Activated T-cell treated with anti-CD3 and anti-CD28 coated beads, Interleukin-2, amount 50 U/mL, for 4 hours (primary cell): ENCODE measurements at regions not wholly inside any gene's neighbourhood (a gene's known extent, or its start where the extent isn't known, plus 50 kb on each side); places are given as distances from the start of the nearest gene placed in this dataset.

Source experiments
- ATAC-seq, 2 donors: fragments of 200-7000 bp; cut with Tn5 transposase; one replicate each; pipeline ENCODE4 v1.10.0; 2021
- DNase-seq: peaks from one replicate; pipeline ENCODE4 v3.0.0-alpha.2; 2020
- H3K27me3 Mint-ChIP-seq: one replicate; pipeline ENCODE4 v1.8.0; 2021; ENCODE audit warnings: low read depth, mixed read lengths
- H3K36me3 Mint-ChIP-seq: one replicate; pipeline ENCODE4 v1.8.0; 2022; ENCODE audit warnings: mixed read lengths; ENCODE audit not compliant: insufficient read depth
- H3K4me1 Mint-ChIP-seq: one replicate; pipeline ENCODE4 v1.8.0; 2021; ENCODE audit warnings: low read depth, mixed read lengths
- H3K4me3 Mint-ChIP-seq: one replicate; pipeline ENCODE4 v1.8.0; 2021; ENCODE audit warnings: mild to moderate bottlenecking, moderate library complexity, mixed read lengths
- H3K9me3 Mint-ChIP-seq: one replicate; pipeline ENCODE4 v1.8.0; 2021; ENCODE audit warnings: mixed read lengths

DNA sequence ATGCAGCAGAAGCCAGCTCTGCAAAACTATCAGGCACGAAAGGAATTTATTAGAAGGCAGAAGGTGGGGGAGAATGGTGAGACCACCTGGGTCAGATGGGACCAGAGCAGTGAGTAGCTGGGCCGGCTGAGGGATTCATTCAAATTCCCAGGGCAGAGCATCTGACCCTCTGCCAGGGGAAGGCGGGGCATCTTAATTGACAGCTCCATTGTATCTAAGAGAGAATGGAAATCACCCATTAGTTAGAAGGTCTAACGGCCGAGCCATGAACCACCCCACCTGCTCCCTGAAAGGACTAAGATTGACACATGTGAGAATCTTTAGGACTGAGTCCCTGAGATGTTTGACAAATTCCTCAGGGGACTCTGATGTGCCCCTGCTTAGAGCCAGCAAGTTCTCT, 83.7 kb downstream of the PHETA1 start:
- Mint-ChIP-seq H3K36me3 (no peaks in the 10 kb centered on the region), H3K4me1 (no peaks in the 10 kb centered on the region), H3K9me3 (peaks cover 11% of the 10 kb centered on the region), H3K27me3 (peaks cover 9% of the 10 kb centered on the region), H3K4me3 (no peak overlapping the region)
- ATAC-seq (no peak), DNase-seq (no peak)

DNA sequence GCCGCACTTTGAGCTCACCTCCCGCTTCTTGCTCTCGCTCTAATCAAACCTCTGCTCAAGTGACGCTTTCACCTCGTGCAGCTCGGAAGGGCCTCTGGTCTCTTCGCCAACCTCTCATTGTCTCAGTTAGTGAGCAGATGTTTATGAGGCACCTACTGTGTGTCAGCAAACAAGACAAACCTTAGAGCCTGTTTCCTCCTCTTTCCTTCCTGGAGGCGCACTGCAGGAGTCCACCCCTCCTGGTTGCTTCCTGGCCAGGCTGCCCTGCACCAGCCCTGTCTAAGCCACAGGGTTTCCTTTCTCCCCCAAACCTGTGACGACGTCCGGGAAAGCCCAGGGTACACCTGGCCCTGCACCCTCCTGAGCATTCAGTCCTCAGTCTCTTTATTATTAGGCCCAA, 84.2 kb downstream of the PHETA1 start:
- peaks cover 9% of the 10 kb centered on the region for H3K27me3 Mint-ChIP-seq
- H3K9me3 Mint-ChIP-seq, result peaks cover 11% of the 10 kb centered on the region
- H3K4me3 Mint-ChIP-seq, result no peak overlapping the region
- H3K4me1 Mint-ChIP-seq, result no peaks in the 10 kb centered on the region
- ATAC-seq (no peak), DNase-seq (no peak)
- no peaks in the 10 kb centered on the region for H3K36me3 Mint-ChIP-seq

DNA sequence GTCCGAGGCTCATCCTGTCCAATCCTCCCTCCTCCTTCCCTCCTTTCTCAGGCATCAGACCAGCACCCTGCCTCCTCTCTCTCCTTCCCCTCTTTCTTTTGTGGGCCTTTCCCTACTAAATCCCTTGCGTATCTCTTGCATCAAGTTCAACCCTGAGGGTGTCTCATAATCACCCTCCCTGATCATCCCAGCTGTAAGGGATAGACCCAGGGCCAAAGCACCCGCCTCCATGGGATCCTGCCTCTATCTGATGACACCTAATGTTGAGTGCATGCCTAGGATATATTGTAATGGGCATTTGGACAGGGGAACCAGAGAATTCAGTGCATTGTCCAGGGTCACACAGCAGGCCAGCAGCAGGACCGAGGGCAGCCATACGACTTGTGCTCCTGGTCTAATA, 84.9 kb downstream of the PHETA1 start:
- peaks cover 9% of the 10 kb centered on the region for H3K27me3 Mint-ChIP-seq
- peaks cover 11% of the 10 kb centered on the region for H3K9me3 Mint-ChIP-seq
- H3K36me3 Mint-ChIP-seq, result no peaks in the 10 kb centered on the region
- ATAC-seq (no peak), DNase-seq (no peak)
- H3K4me3 Mint-ChIP-seq, result no peak overlapping the region
- no peaks in the 10 kb centered on the region for H3K4me1 Mint-ChIP-seq

DNA sequence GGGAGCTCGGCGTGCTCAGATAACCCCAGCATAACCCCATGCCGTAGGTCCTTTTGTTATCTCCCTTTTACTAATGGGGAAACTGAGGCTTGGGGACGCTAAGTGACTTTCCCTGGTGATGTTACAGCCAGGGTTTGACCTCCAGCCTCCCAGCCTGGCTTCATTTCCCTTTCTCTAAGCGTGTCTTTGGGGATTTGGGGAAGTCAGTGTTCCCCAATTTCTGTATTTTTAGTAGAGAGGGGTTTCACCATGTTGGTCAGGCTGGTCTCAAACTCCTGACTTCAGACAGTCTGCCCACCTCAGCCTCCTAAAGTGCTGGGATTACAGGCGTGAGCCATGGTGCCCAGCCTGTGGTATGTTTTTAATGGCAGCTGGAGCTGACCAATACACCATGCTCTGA, 85.4 kb downstream of the PHETA1 start:
- no peaks in the 10 kb centered on the region for H3K4me1 Mint-ChIP-seq
- H3K9me3 Mint-ChIP-seq, result peaks cover 11% of the 10 kb centered on the region
- DNase-seq, result no peak
- H3K36me3 Mint-ChIP-seq, result no peaks in the 10 kb centered on the region
- no peak overlapping the region for H3K4me3 Mint-ChIP-seq
- ATAC-seq, result no peak
- H3K27me3 Mint-ChIP-seq, result peaks cover 9% of the 10 kb centered on the region

DNA sequence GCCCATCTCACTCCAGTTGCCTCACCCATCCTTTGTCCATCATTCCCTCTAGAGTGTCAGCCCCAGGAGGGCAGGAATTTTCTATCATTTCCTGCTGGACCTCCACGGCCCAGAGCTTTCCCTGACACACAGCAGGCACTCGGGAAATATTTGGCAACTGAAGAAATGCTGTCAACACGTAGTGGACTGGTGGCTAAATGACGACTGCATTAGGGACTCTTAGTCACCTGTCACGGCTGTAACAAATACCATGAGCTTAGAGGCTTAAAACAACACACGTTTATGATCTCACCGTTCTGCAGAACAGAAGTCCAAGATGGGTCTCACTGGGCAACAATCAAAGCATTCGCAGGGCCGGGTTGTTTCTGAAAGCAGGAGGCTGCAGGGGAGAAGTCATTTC, 91.3 kb downstream of the PHETA1 start:
- Mint-ChIP-seq H3K9me3 (peaks cover 11% of the 10 kb centered on the region), H3K27me3 (peaks cover 9% of the 10 kb centered on the region), H3K4me3 (no peak overlapping the region), H3K36me3 (no peaks in the 10 kb centered on the region), H3K4me1 (no peaks in the 10 kb centered on the region)
- ATAC-seq (no peak), DNase-seq (no peak)

DNA sequence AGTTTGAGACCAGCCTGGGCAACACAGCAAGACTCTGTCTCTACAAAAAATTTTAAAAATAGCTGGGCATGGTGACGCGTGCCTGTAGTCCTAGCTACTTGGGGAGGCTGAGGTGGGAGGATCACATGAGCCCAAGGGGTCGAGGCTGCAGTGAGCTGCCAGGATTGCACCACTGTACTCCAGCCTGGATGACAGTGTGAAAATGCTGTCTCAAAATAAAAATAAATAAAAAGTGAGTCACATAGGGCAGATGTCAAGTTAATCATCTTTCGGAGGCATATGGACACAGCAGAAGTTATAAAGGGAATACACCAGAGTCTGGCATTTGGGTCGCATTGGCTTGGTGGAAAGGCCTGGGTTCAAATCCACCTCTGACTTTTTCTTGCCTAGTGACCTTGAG, 92.7 kb downstream of the PHETA1 start:
- ATAC-seq, result no peak
- H3K36me3 Mint-ChIP-seq, result no peaks in the 10 kb centered on the region
- peaks cover 6% of the 10 kb centered on the region for H3K27me3 Mint-ChIP-seq
- no peak overlapping the region for H3K4me3 Mint-ChIP-seq
- no peaks in the 10 kb centered on the region for H3K4me1 Mint-ChIP-seq
- no peak for DNase-seq
- peaks cover 7% of the 10 kb centered on the region for H3K9me3 Mint-ChIP-seq

DNA sequence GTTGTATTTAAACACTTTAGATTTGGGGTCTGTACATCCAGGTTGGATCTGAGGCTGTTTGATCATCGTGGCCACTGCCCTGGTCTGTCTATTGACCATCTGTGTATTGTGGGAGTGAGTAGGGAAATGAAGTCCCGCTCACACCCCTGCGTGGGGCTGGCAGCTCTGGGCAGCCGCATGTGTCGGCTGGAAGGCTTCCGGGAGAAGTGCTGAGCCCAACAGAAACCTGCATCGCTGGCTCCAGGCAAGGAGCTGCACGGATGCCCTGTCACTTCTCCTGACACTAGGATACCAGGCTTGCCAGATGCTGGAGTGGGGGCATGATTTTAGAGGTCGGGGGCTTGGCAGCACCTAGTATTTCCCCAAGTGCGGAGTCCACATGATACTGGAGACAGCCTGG, 93.6 kb downstream of the PHETA1 start:
- H3K36me3 Mint-ChIP-seq, result no peaks in the 10 kb centered on the region
- no peaks in the 10 kb centered on the region for H3K9me3 Mint-ChIP-seq
- DNase-seq (no peak), ATAC-seq (no peak)
- H3K4me1 Mint-ChIP-seq, result no peaks in the 10 kb centered on the region
- no peaks in the 10 kb centered on the region for H3K27me3 Mint-ChIP-seq
- H3K4me3 Mint-ChIP-seq, result no peak overlapping the region

DNA sequence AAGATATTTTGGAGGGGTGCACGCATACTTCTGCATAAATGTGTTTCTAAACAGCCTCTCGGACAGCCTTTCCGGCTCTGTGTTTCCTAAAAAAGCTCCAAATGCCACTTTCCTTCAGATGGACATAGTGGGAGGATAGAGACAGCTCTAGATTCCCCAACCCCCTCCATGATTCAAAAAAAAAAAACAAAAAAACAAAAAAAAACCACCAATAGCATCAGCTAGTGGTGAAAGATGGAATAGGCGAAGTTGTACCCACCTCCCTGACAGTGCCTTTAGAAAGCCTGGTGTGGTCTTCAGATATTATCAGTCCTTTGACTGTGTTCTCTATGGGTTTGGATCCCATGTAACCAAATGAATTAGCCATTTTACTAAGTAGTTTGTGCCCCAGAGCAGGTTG, 94.1 kb downstream of the PHETA1 start:
- ATAC-seq (no peak), DNase-seq (no peak)
- H3K4me3 Mint-ChIP-seq, result no peak overlapping the region
- H3K36me3 Mint-ChIP-seq, result no peaks in the 10 kb centered on the region
- no peaks in the 10 kb centered on the region for H3K4me1 Mint-ChIP-seq
- no peaks in the 10 kb centered on the region for H3K27me3 Mint-ChIP-seq
- no peaks in the 10 kb centered on the region for H3K9me3 Mint-ChIP-seq

DNA sequence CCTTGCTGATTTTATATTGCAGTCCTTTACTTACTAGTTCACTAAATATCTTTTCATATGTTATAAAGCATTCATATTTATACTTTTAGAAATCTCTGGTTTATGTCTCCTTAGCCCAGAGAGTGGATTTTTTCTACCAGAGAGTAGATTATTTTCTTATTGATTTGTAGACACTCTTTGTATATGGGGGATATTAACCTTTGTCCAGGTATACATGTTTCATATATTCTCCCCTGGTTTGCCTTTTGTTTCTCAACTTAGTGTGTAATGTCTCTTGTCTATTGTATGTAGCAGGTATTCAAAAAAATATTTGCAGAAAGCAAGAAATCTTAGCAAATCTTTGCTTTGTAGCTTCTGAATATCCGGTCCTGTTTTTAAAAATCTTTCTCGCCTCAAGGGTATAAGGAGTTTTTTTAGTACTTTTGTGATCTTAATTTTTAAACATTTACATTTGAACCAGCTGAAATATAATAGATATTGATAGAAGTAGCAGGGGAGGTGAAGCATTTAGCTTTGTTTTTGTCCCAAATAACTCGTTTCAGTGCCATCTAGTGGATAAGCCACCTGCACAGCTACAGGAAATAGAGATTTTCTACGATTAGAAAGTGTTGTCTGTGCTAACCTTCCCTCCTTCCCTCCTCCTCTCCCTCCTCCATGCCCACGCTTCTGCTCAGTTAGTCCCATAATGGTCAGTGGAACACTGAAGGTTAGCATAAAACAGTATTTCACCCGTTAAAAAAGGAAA, 97.0 kb downstream of the PHETA1 start:
- Mint-ChIP-seq H3K4me3 (no peak overlapping the region), H3K27me3 (peaks cover 2% of the 10 kb centered on the region), H3K4me1 (no peaks in the 10 kb centered on the region), H3K36me3 (no peaks in the 10 kb centered on the region), H3K9me3 (no peaks in the 10 kb centered on the region)
- DNase-seq (no peak), ATAC-seq (no peak)

DNA sequence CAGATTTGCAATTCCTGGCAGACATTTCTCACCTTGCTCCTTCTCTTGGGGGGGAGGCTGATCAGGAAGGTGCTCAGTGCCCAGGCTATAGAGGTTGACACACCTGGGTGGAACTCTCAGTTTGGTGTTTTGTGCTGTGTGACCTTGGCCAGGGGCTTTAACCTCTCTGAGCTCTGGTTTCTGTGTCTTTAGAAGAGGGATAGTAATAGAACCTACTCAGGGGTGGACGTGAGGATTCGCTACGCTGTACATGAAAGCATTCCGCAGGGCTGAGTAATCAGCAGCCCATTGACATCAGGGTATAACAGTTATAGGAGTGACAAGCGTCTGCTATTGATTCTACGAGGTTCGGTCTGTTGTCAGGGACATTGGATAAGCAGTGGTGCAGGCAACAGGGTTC, 98.1 kb downstream of the PHETA1 start:
- H3K27me3 Mint-ChIP-seq, result peaks cover 2% of the 10 kb centered on the region

DNA sequence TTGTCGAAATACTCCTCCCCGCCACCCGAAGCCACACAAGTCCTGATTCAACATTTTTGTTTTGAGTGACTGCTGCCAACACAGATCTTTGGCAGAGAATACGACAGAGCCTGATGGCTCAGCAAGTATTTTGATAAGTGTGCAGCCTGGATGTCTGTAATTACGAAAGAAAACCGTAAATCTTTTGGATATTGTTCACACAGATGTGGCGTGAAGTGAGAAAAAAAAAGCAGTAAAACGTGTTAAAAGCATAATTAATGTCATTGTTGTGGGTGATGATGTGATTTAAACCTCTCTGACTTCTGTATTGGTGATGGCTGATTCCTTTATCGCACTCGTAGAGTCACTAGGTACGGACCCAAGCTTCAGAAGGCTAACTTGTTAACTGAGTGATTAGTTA, 98.7 kb downstream of the PHETA1 start:
- Mint-ChIP-seq H3K4me3 (no peak overlapping the region), H3K36me3 (no peaks in the 10 kb centered on the region), H3K9me3 (no peaks in the 10 kb centered on the region), H3K4me1 (no peaks in the 10 kb centered on the region), H3K27me3 (peaks cover 2% of the 10 kb centered on the region)
- ATAC-seq, result no peak
- DNase-seq, result no peak

More for the DNA sequence above, 98.1 kb downstream of the PHETA1 start:
- no peaks in the 10 kb centered on the region for H3K4me1 Mint-ChIP-seq
- no peak overlapping the region for H3K4me3 Mint-ChIP-seq
- no peaks in the 10 kb centered on the region for H3K9me3 Mint-ChIP-seq
- H3K36me3 Mint-ChIP-seq, result no peaks in the 10 kb centered on the region
- ATAC-seq (no peak), DNase-seq (no peak)

DNA sequence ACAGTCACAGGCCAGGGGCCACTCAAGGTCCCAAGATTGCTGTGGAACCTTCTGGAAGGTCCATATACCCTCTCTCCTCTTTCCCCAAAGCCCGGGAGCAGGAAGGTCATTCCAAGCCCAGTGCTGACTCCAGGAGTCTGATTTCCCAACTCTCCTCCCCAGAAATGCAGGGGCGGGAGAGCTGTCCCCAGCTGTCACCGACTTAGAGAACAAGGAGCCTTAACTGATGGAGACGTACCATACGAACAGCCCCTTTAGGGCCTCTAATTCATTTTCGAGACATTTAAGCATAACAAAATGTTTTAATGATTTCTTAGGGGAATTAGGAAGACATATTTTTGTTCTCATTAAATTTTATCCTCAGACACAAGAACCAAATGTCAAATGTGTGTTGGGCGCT, 99.2 kb downstream of the PHETA1 start:
- H3K36me3 Mint-ChIP-seq, result no peaks in the 10 kb centered on the region
- H3K4me3 Mint-ChIP-seq, result no peak overlapping the region
- peaks cover 2% of the 10 kb centered on the region for H3K27me3 Mint-ChIP-seq
- no peaks in the 10 kb centered on the region for H3K4me1 Mint-ChIP-seq
- ATAC-seq, result no peak
- DNase-seq, result no peak
- H3K9me3 Mint-ChIP-seq, result no peaks in the 10 kb centered on the region

DNA sequence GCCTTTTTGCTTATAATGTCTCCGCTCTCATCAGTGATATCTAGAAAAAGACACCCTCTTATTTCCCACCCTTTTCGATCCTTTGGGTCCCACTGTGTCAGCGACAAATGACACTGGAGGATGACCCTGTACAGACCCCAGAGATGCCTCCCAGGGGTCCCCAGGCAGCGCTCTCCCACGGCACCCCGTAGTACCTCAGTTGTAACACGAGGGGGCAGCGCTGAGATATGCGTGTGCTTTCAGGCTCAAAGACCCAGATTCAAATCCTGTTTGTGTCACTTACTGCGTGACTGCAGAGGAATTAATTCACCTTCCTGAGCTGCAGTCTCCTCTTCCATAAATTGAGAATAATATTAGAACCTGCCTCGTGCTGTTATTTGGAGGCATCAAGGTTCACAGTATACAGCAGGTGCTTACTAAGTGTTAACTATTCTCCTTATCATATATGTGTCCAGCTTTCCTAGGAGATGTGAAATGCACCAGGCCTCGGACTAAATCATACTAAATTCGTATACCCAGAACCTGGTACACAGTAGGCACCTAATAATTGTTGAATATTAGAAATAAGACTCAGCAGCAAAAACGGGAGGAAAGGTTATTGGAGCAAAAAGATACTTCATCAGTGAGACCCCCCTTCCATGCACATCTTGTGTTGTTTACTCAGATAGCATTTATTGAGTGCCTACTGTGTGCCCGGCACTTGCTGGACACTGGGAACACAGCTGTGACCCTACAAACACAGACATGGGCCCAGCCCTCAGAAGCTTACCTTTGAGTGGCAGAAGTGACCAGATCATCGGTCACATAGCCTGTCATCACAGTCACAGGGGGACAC, 99.9 kb downstream of the PHETA1 start:
- no peaks in the 10 kb centered on the region for H3K36me3 Mint-ChIP-seq
- DNase-seq (no peak), ATAC-seq (no peak)
- H3K4me1 Mint-ChIP-seq, result no peaks in the 10 kb centered on the region
- H3K27me3 Mint-ChIP-seq, result peaks cover 2% of the 10 kb centered on the region
- H3K9me3 Mint-ChIP-seq, result no peaks in the 10 kb centered on the region
- no peak overlapping the region for H3K4me3 Mint-ChIP-seq

DNA sequence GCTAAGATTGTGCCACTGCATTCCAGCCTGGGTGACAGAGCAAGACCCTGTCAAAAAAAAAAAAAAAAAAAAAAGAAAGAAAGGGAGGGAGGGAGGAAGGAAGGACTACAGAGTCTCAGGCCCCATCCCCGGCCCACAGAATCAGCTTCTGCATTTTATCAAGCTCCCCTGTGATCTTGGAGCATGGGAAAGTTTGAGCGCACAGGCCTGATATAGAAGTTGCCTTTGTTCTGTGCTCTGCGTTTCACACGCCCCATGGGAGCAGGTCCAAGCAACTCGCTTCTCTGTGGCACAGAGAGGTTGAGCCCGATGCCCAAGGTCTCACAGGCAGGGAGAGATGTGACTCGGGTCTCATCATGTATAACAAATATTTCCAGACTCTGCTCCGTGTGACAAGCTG, 101.8 kb downstream of the PHETA1 start:
- Mint-ChIP-seq H3K36me3 (no peaks in the 10 kb centered on the region), H3K27me3 (peaks cover 8% of the 10 kb centered on the region), H3K4me3 (no peak overlapping the region), H3K4me1 (no peaks in the 10 kb centered on the region), H3K9me3 (no peaks in the 10 kb centered on the region)
- ATAC-seq, result no peak
- DNase-seq, result no peak
